Myocyte (in vitro differentiated cells): ENCODE measurements at regions not wholly inside any gene's neighbourhood (a gene's known extent, or its start where the extent isn't known, plus 50 kb on each side); places are given as distances from the start of the nearest gene placed in this dataset.

Source experiments
- DNase-seq: peaks from one replicate; pipeline ENCODE4 v3.0.0-alpha.2; 2012; ENCODE audit warnings: low read depth

DNA sequence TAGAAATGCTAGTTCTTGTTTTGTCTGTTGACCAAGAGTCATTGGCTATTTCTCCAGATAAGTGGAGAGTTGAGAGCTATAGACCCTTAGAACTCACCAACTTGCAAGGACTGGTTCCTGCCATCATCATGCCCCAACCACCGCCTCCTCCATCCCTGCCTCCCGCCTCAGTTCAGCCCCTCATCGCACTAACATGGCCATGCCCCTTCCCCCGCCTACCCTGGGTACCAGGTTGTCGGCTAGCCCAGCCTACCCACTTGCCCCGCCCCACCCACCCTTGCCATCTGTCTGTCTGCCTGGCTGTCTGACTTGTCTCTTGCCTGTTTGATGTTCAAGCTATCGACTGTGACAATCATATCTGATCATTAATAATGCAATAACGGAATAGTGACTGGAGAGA is 154.1 kb downstream of the TRIM29 start:
- no peak for DNase-seq

- DNase-seq, result no peak
Observed at GRCh38 chr11:119983240-119983732, 154.6 kb downstream of the TRIM29 start.

DNA sequence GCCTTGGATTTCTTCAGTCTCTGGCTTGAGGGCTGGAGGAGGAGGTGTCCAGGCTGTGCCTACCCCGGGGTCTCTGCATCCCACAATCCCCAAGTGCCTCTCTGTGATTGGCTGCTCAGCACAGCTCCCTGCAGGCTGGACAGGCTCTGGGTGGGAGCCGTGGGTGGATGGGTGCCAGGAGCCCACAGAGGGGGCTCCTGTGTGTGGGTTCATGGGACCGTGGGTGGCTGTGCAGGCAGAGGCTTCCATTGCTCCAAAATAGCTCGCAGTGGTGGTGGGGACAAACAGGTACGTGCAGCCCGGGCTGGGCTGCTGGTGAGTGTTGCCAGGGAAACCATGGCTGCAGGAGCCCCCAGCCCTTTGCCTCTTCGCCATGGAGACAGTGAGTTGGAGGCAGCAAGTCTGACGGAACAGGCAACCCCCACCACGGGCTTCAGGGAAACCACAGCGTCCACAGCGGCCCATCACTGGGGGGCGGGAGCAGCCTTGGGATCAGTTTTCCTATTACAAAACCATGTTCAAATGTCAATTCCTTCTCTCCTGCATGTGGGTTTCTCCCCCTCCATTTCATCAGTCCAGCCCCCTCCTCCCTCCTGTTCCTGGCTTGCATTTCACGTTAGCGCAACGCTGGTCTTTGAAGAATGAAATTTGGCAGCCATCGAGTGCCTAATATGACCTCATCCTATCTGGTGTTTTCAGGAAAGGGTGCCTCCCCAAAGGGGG is 155.2 kb downstream of the TRIM29 start:
- DNase-seq, result no peak

- no peak for DNase-seq
Observed at GRCh38 chr11:119980431-119980830, 157.5 kb downstream of the TRIM29 start.

GRCh38 chr11:119979701-119980100 is 158.2 kb downstream of the TRIM29 start:
- DNase-seq, result no peak

DNA sequence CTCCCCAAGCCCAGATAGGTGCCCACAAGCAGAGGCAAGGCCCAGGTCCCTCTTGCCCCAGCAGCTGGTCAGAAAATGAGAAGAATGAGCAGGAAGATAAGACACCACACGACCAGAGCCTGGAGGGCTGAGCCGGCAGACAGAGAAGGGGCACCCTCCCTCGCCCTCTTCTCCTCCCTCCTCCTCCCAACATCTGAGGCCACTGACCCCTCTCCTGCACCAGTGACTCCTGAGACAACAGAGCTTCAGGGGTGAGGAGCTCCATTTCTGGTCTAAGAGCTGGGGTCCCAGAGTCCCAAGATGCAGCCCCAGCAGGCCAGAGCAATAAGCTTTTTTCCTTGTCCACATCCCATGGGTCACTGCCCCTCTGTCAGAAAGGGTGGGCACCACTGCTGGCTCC is 159.2 kb downstream of the TRIM29 start:
- no peak for DNase-seq

GRCh38 chr11:119977881-119978280 is 160.0 kb downstream of the TRIM29 start:
- DNase-seq, result no peak

- no peak for DNase-seq
Observed at GRCh38 chr11:119977561-119977860, 160.4 kb downstream of the TRIM29 start.

DNA sequence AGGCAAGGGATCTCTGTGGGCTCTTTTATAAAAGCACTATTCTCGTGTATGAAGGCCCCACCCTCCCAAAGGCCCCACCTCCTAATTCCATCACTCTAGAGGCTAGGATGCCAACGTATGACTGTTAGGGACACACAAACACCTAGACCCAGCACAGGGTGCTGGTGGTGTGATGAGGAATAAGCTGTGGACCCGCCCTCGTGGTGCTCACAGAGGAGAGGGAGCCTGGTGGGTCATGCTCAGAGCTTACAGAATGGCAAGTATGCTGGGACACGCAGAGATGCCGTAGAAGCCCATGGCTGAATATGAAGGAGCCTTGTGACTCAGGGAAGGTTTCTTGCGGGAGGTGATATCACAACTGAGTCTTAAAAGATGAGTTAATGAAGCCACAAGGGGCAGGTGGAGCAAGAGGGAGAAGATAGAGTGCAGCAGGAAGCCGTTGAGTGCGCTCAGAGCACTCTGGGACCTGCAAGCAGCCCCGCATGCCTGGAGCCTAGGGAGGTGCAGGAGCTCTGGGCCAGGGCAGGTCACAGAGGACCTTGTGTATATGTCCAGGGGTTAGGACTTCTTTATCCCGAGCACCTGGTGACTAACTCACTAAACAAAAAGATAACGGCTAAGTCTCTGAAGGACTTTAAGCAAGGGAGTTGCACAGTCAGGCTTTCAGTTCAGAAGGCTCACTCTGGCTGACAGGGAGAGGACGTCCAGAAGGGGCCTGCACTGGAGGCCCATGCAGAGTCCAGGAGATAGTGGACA is 160.9 kb downstream of the TRIM29 start:
- DNase-seq, result no peak

- DNase-seq, result peak; percentile 9
Observed at GRCh38 chr11:119975561-119976152, 162.3 kb downstream of the TRIM29 start.

DNA sequence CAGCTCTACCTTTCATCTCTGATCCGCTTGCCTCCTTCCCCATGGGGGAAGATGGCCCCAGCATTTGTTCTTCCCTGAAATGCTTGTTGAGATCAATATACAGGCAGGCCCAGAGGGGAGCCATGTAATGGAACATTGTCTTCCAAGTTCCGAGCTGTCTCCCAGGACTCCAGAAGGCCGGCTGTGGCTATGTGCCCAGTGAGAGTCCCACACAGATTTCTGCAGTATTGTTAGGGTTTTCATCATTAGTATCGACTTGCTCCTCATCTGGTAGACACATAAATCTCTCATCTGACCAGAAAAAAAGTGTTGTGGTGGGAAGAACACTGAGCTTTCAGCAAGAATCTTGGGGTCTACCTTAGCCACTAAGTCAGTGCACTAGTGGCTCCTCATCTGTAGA is 163.4 kb downstream of the TRIM29 start:
- no peak for DNase-seq

DNA sequence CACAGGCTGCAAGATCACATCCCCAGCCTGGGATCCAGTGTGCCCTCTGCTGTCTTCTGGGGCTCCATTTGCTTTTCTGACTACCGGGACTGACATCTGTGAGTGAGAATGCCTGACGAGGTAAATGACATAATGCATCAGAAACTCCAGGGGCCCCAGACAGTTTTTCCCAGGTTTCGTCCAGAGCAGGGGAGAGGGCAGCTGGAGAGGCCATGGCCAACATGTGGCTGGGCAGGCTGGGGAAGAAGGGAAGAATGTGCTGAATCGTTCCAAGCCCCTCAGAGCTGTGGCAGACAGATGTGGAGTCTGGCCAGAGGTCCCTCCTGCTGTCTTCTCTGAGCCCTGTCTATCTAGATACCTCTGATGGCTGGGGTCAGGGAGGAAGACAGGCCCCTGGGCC is 163.9 kb downstream of the TRIM29 start:
- DNase-seq, result no peak

DNA sequence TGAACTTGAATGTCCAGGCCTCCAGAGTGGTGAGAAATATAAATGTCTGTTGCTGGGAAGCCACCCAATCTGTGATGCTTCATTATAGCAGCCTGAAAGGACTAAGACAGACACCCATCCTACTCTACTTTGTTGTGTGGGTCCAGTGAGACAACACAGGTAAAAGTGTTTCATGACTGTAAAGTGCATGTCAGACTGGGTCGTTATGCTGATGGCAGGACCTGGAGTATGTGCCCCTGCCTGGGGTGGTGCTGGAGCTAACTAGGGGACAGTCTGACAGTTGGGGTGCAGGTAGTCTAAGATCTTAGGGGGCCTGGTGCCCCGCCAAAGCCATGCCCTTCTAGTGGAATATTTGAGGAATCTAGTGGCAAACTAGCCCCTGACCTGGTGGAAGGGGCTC is 165.6 kb downstream of the TRIM29 start:
- no peak for DNase-seq

- no peak for DNase-seq
Observed at GRCh38 chr11:119970555-119971304, 167.2 kb downstream of the TRIM29 start.

DNA sequence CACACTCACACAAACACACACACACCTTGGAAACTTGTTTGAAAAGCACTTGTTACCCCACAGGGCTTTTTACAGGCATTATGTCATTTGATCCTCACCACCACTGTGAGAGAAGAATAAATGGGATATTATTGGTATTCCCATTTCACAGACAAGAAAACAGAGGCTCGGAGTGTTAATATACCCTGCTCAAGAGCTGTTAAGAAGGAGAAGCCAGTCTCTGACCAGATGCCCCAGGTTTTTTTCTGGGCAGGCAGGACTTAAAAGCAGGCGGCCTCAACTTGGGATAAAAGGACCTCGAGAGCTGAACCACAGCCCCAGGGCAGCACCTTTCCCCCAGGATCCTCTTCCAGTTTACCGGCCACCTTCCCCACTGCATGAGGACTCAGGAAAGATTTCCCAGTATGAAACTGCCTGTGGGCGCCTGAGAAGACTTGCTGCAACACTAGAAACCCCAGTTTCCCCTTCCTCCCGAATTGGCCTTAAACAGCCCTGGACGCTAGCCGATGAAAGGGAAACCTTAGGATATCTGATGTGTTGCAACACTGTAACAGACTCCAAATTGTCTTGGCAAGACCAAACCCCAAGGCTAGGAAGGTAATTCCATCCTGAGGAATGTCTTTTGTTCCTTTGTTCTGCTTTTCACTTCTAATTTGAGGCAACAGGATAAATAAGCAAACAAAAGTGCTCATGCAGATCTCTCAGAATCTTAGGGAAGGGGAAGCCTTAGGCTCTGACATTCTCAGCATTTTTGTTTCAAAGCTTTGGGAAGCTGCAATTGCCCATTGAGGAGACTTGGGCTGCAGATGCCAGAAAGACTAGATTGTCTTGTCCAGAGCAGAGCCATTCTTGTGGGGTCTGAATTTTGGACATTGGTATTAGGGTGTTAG is 173.5 kb downstream of the TRIM29 start:
- DNase-seq, result no peak

GRCh38 chr11:119957951-119958350 is 180.0 kb downstream of the TRIM29 start:
- no peak for DNase-seq

DNA sequence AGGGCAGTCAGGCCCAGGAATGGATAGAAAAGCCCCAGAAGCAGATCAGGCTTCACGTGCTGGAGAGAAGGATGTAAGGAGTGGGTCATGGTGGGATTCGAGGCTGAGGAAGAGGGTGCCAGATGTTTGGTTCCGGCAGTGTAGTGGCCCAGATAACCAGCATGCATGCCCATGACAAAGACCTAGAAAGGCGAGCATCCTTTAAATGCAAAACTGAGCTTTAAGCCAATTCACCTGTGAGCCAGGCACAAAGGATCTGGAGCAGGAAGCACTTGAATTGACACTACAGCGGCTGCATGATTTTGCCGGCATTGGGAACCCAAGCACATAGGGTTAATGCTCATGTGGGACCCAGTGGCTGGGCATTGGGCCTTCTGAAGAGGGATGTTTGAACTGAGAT is 185.5 kb downstream of the TRIM29 start:
- no peak for DNase-seq

GRCh38 chr11:119943298-119943655 is 194.6 kb downstream of the TRIM29 start:
- DNase-seq, result no peak

DNA sequence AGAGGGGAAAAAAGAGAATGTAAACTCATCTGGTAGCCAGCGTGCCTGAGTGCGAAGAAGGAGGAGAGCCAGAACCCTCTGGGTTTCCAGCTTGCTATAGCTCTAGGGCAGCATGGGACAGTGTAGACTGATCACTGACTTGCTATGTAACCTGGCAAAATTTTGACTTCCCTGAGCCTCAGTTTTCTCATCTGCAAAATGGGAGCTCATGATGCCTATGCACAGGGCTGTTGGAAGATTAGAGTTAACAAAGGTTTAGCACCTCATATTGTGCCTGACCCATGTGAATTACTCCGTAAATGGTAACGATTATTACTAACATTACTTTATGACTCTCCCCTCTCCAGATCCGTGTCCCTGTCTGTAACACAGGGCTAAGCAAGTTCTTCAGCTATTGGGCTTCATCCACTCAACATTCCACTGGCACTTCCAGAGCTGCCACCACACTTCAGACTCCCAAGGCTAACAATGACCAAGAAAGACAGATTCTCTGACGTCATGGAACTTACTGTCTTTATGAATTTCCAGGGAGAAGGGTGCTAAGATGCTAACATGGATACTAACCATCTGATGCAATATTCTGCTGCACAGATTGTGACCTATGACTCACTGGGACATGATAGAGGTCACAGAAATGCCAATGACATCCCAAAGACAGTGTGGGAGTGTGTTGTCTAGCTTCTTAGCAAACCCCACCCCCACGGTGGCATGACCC is 195.2 kb downstream of the TRIM29 start:
- DNase-seq, result no peak
